ENCODE measurements at regions not wholly inside any gene's neighbourhood (a gene's known extent, or its start where the extent isn't known, plus 50 kb on each side); places are given as distances from the start of the nearest gene placed in this dataset.
"Not testable (repeated sequence)": the region's sequence is repeated elsewhere in the genome, so short reads cannot be mapped to it uniquely, and the experiment has no call there.

GRCh38 chr6:79131220-79131619, 53.2 kb upstream of the PHIP start:
- TF ChIP-seq, protein P1, sequence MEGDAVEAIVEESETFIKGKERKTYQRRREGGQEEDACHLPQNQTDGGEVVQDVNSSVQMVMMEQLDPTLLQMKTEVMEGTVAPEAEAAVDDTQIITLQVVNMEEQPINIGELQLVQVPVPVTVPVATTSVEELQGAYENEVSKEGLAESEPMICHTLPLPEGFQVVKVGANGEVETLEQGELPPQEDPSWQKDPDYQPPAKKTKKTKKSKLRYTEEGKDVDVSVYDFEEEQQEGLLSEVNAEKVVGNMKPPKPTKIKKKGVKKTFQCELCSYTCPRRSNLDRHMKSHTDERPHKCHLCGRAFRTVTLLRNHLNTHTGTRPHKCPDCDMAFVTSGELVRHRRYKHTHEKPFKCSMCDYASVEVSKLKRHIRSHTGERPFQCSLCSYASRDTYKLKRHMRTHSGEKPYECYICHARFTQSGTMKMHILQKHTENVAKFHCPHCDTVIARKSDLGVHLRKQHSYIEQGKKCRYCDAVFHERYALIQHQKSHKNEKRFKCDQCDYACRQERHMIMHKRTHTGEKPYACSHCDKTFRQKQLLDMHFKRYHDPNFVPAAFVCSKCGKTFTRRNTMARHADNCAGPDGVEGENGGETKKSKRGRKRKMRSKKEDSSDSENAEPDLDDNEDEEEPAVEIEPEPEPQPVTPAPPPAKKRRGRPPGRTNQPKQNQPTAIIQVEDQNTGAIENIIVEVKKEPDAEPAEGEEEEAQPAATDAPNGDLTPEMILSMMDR (IDR thresholded peaks at IDR 0.05 in 2 of 3, conservative IDR thresholded peaks at IDR 0.05 in 1 of 3; ENCODE audit: borderline replicate concordance in 1 of 3, insufficient read depth in 1 of 3, low read depth in 2 of 3, low read length in 2 of 3) = not testable (repeated sequence)
- TF ChIP-seq EZH2 (IDR thresholded peaks at IDR 0.05); POLR2A (IDR thresholded peaks at IDR 0.05; ENCODE audit: borderline replicate concordance, extremely low read depth, insufficient read depth, insufficient read length); ZBTB33 (IDR thresholded peaks at IDR 0.05; ENCODE audit: extremely low read depth, insufficient replicate concordance, low read length); SIN3A (IDR thresholded peaks at IDR 0.05; ENCODE audit: low read depth); EZH2phosphoT487 (IDR thresholded peaks at IDR 0.05; ENCODE audit: borderline replicate concordance); ELF1 (IDR thresholded peaks at IDR 0.05; ENCODE audit: borderline replicate concordance, low read depth); EGR1 (IDR thresholded peaks at IDR 0.05; ENCODE audit: low read depth); SRF (IDR thresholded peaks at IDR 0.05; ENCODE audit: low read depth); CBX3 (IDR thresholded peaks at IDR 0.05; ENCODE audit: low read depth); CEBPB (IDR thresholded peaks at IDR 0.05; ENCODE audit: low read depth); RAD21 (IDR thresholded peaks at IDR 0.05; ENCODE audit: low read depth); JUND (IDR thresholded peaks at IDR 0.05): not testable (repeated sequence)
- TF ChIP-seq, protein P2, sequence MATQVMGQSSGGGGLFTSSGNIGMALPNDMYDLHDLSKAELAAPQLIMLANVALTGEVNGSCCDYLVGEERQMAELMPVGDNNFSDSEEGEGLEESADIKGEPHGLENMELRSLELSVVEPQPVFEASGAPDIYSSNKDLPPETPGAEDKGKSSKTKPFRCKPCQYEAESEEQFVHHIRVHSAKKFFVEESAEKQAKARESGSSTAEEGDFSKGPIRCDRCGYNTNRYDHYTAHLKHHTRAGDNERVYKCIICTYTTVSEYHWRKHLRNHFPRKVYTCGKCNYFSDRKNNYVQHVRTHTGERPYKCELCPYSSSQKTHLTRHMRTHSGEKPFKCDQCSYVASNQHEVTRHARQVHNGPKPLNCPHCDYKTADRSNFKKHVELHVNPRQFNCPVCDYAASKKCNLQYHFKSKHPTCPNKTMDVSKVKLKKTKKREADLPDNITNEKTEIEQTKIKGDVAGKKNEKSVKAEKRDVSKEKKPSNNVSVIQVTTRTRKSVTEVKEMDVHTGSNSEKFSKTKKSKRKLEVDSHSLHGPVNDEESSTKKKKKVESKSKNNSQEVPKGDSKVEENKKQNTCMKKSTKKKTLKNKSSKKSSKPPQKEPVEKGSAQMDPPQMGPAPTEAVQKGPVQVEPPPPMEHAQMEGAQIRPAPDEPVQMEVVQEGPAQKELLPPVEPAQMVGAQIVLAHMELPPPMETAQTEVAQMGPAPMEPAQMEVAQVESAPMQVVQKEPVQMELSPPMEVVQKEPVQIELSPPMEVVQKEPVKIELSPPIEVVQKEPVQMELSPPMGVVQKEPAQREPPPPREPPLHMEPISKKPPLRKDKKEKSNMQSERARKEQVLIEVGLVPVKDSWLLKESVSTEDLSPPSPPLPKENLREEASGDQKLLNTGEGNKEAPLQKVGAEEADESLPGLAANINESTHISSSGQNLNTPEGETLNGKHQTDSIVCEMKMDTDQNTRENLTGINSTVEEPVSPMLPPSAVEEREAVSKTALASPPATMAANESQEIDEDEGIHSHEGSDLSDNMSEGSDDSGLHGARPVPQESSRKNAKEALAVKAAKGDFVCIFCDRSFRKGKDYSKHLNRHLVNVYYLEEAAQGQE (IDR thresholded peaks at IDR 0.05; ENCODE audit: low read depth) = not testable (repeated sequence)
